Neural cell (in vitro differentiated cells): ENCODE measurements at regions not wholly inside any gene's neighbourhood (a gene's known extent, or its start where the extent isn't known, plus 50 kb on each side); places are given as distances from the start of the nearest gene placed in this dataset.

ENCODE experiments used
- H2AFZ ChIP-seq: fragments of 200-600, 300-800 bp; sonication (generic), shearing (Covaris generic); 2 replicates; pipeline ENCODE4 v1.6.0; 2014; ENCODE audit warnings: low read depth, mild to moderate bottlenecking, antibody characterized with exemption, low read length, moderate library complexity
- H3F3A ChIP-seq: fragments of 200-600 bp; shearing (Covaris generic); 2 replicates; pipeline ENCODE4 v1.6.1; 2016; ENCODE audit warnings: mild to moderate bottlenecking, moderate library complexity, mixed read lengths, antibody characterized with exemption, low read length; ENCODE audit not compliant: insufficient read depth, poor library complexity, severe bottlenecking
- H3K27ac ChIP-seq: fragments of 200-600, 300-800 bp; sonication (generic), shearing (Covaris generic); 2 replicates; pipeline ENCODE4 v1.5.1; 2014; ENCODE audit warnings: mild to moderate bottlenecking, low read length, moderate library complexity
- H3K27me3 ChIP-seq: fragments of 300-800, 200-600 bp; sonication (generic), shearing (Covaris generic); 2 replicates; pipeline ENCODE4 v1.6.0; 2014; ENCODE audit warnings: mild to moderate bottlenecking, low read depth, low read length, moderate library complexity; ENCODE audit not compliant: insufficient read depth
- H3K36me3 ChIP-seq: fragments of 300-800, 200-600 bp; sonication (generic), shearing (Covaris generic); 2 replicates; pipeline ENCODE4 v1.5.1; 2014; ENCODE audit warnings: mild to moderate bottlenecking, antibody characterized with exemption, low read length, moderate library complexity; ENCODE audit not compliant: insufficient read depth
- H3K4me2 ChIP-seq: fragments of 300-800, 200-600 bp; sonication (generic), shearing (Covaris generic); 2 replicates; pipeline ENCODE4 v1.6.0; 2014; ENCODE audit warnings: mild to moderate bottlenecking, low read length
- H3K4me3 ChIP-seq: fragments of 300-800, 200-600 bp; sonication (generic), shearing (Covaris generic); 2 replicates; pipeline ENCODE4 v1.5.1; 2014; ENCODE audit warnings: mild to moderate bottlenecking, low read length, moderate library complexity
- H3K79me2 ChIP-seq: fragments of 200-600 bp; shearing (Covaris generic); replicated peaks from 2 replicates; pipeline ENCODE4 v1.6.0; 2014; ENCODE audit warnings: mild to moderate bottlenecking, low read length, moderate library complexity; ENCODE audit not compliant: insufficient read depth
- H3K9ac ChIP-seq: fragments of 300-800, 200-600 bp; sonication (generic), shearing (Covaris generic); 2 replicates; pipeline ENCODE4 v1.6.1; 2016; ENCODE audit warnings: mild to moderate bottlenecking, low read length, mixed read lengths
- H3K9me2 ChIP-seq: fragments of 200-600 bp; shearing (Covaris generic); 2 replicates; pipeline ENCODE4 v1.6.1; 2016; ENCODE audit warnings: mild to moderate bottlenecking, low read length, mixed read lengths; ENCODE audit not compliant: insufficient read depth
- H3K9me3 ChIP-seq: fragments of 200-600, 300-800 bp; sonication (generic), shearing (Covaris generic); 2 replicates; pipeline ENCODE4 v1.6.1; 2016; ENCODE audit warnings: mild to moderate bottlenecking, mixed run types, low read length, moderate library complexity, mixed read lengths
- H4K20me1 ChIP-seq: fragments of 200-600 bp; shearing (Covaris generic); 2 replicates; pipeline ENCODE4 v1.6.1; 2016; ENCODE audit warnings: mild to moderate bottlenecking, mixed run types; ENCODE audit not compliant: insufficient read depth
- EP300 ChIP-seq: fragments of 450-650 bp; conservative IDR thresholded peaks from 2 replicates; pipeline ENCODE4 v1.6.1; 2014; ENCODE audit warnings: antibody characterized with exemption, mild to moderate bottlenecking, moderate library complexity; ENCODE audit not compliant: poor library complexity, severe bottlenecking
- EZH2 ChIP-seq: fragments of 200-600, 300-800 bp; shearing (Covaris generic), sonication (generic); IDR thresholded peaks from 2 replicates; pipeline ENCODE4 v1.6.1; 2014; ENCODE audit warnings: antibody characterized with exemption, low read length, borderline replicate concordance, mild to moderate bottlenecking; ENCODE audit not compliant: insufficient read depth, poor library complexity, severe bottlenecking
- MXI1 ChIP-seq: fragments of 450-650 bp; conservative IDR thresholded peaks from 2 replicates; pipeline ENCODE4 v1.6.1; 2014; ENCODE audit warnings: antibody characterized with exemption, mild to moderate bottlenecking; ENCODE audit not compliant: poor library complexity, severe bottlenecking
- POLR2AphosphoS5 ChIP-seq: IDR thresholded peaks from 2 replicates; pipeline ENCODE4 v1.6.1; 2012
- RAD21 ChIP-seq: fragments of 450-650 bp; conservative IDR thresholded peaks from 2 replicates; pipeline ENCODE4 v1.6.1; 2014; ENCODE audit warnings: antibody characterized with exemption, mild to moderate bottlenecking, moderate library complexity
- REST ChIP-seq: IDR thresholded peaks from 2 replicates; pipeline ENCODE4 v1.6.1; 2012; ENCODE audit warnings: borderline replicate concordance
- SMC3 ChIP-seq: fragments of 450-650 bp; conservative IDR thresholded peaks from 2 replicates; pipeline ENCODE4 v1.6.1; 2014; ENCODE audit warnings: antibody characterized with exemption, mild to moderate bottlenecking, moderate library complexity; ENCODE audit not compliant: poor library complexity
- TAF1 ChIP-seq: IDR thresholded peaks from 2 replicates; pipeline ENCODE4 v1.6.1; 2012; ENCODE audit warnings: low read depth
- TF ChIP-seq, protein P1 (sequence below): fragments of 450-650 bp; IDR thresholded peaks from 2 replicates; pipeline ENCODE4 v1.5.1; 2014; ENCODE audit warnings: antibody characterized with exemption, mild to moderate bottlenecking, moderate library complexity; ENCODE audit not compliant: poor library complexity, severe bottlenecking

DNA sequence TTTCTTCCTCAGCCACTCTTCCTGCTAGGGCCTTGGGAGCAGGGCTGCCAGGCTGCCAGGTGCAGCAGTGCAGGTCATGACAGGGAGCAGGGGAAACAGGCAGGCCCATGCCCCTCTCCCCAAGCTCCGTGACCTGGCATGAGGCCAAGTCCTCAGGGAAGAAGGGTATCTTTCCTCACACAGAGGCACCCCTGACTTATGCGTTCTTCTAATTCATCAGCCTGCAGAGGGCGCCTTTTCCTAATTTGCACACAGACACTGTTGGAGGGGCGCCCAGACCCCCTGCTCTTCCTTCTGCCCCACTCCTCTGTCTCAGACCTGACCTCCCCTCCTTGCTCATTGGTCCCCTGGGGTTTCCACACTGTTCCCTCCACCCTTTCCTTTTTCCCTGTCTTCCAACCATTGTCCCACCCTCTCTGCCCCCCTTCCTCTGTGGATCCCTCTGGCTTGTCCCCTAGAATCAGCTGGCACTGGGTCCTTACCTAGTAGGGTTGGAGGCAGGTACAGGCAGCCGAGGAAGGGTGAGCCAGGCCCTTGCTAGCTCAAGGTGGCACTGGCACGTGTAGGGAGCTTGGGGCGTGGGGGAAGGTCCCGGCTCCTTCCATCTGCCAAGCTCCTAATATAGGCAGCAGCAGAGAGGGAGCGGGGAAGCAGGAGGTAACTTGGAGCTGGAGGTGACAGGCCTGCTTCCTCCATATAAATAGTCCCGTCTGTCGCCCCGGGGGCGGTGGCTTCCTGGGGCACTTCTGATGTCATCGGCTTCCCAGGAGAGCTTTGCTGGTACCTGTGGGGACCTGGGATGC is 154.9 kb upstream of the MLN start:
- Histone ChIP-seq H3K36me3 (no peaks in the 10 kb centered on the region), H3K4me3 (peak overlapping the region; percentile 42), H3K27ac (peak overlapping the region; percentile 68), H4K20me1 (no peaks in the 10 kb centered on the region), H3K9me3 (no peaks in the 10 kb centered on the region), H3K9ac (peak overlapping the region; percentile 48), H3K27me3 (no peaks in the 10 kb centered on the region), H2AFZ (no peak overlapping the region), H3K4me2 (no peak overlapping the region), H3F3A (no peaks in the 10 kb centered on the region), H3K9me2 (no peaks in the 10 kb centered on the region), H3K79me2 (no peaks in the 10 kb centered on the region)
- no peak for TF ChIP-seq MXI1
- no peak for TF ChIP-seq POLR2AphosphoS5
- no peak for TF ChIP-seq EZH2
- TF ChIP-seq, protein P1, sequence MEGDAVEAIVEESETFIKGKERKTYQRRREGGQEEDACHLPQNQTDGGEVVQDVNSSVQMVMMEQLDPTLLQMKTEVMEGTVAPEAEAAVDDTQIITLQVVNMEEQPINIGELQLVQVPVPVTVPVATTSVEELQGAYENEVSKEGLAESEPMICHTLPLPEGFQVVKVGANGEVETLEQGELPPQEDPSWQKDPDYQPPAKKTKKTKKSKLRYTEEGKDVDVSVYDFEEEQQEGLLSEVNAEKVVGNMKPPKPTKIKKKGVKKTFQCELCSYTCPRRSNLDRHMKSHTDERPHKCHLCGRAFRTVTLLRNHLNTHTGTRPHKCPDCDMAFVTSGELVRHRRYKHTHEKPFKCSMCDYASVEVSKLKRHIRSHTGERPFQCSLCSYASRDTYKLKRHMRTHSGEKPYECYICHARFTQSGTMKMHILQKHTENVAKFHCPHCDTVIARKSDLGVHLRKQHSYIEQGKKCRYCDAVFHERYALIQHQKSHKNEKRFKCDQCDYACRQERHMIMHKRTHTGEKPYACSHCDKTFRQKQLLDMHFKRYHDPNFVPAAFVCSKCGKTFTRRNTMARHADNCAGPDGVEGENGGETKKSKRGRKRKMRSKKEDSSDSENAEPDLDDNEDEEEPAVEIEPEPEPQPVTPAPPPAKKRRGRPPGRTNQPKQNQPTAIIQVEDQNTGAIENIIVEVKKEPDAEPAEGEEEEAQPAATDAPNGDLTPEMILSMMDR: no peak
- no peak for TF ChIP-seq REST
- no peak for TF ChIP-seq RAD21
- no peak for TF ChIP-seq EP300
- TF ChIP-seq SMC3: no peak
- no peak for TF ChIP-seq TAF1

- Histone ChIP-seq H3K27me3 (no peaks in the 10 kb centered on the region), H3K4me2 (no peak overlapping the region)
Observed at GRCh38 chr6:33957892-33958525, 154.2 kb upstream of the MLN start.

More at GRCh38 chr6:33957892-33958525, 154.2 kb upstream of the MLN start:
- H3F3A ChIP-seq: no peaks in the 10 kb centered on the region
- no peak overlapping the region for H2AFZ ChIP-seq
- H3K27ac ChIP-seq: peak overlapping the region; percentile 68
- H3K9me2 ChIP-seq: no peaks in the 10 kb centered on the region
- no peak for TF ChIP-seq POLR2AphosphoS5
- TF ChIP-seq SMC3: peak; percentile 58
- TF ChIP-seq, protein P1: no peak
- TF ChIP-seq TAF1: no peak
- TF ChIP-seq EZH2: no peak
- TF ChIP-seq EP300: no peak
- peak; percentile 51 for TF ChIP-seq RAD21
- no peak for TF ChIP-seq REST
- TF ChIP-seq MXI1: no peak
- H4K20me1 ChIP-seq: no peaks in the 10 kb centered on the region
- peak overlapping the region; percentile 48 for H3K9ac ChIP-seq
- H3K9me3 ChIP-seq: no peaks in the 10 kb centered on the region
- H3K79me2 ChIP-seq: no peaks in the 10 kb centered on the region
- H3K4me3 ChIP-seq: peak overlapping the region; percentile 42
- H3K36me3 ChIP-seq: no peaks in the 10 kb centered on the region
